HG02938 (cell line): ENCODE measurements at regions not wholly inside any gene's neighbourhood (a gene's known extent, or its start where the extent isn't known, plus 50 kb on each side); places are given as distances from the start of the nearest gene placed in this dataset.

Experiments used
- ATAC-seq: cut with Tn5 transposase; IDR thresholded peaks from one replicate; pipeline ENCODE4 v1.9.1; 2021; ENCODE audit warnings: mild to moderate bottlenecking, moderate library complexity; ENCODE audit not compliant: unreplicated experiment

DNA sequence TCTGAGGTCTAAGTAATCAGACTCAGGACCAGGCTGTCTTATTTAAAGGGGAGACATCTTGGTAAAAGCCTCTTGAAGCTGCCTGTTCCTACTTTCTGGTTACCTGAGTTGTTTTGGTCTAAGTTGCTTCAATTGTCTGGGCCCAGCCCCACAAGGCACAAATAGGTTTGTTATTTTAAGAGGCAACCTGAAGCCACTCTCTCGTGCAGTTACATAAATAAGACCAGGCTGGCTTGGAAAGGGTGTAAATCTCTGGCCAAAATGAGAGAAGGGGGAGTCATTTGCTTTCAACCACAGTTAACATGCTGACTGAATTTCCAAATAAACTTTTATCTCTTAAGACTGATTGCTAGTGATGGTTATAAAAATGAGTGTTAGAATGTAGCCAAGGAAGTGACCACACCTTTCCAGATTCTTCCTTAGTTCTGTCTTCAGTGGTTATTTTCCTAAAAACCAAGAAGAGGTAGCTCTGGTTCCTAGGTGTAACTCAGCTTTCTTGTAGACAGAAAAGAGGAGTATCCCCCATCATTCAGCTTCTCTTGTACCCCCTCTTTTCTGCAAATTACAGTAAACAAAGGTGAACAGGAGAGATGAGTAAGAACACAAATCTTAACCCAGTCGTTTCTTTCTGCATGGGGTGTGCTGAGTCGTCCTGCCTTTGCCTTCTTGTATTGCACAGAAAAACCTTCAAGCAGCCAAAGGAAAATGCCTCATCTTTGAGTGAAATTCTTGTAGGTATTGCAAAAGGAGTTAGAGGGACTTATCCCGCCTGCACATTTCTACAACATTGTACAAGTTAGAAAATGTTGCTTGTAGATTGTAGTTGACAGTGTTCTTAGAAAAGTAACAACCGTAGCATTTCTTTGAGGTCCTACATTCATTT lies 161.5 kb upstream of the NT5C1B start:
- ATAC-seq, result no peak

GRCh38 chr2:18749912-18750526 lies 160.7 kb upstream of the NT5C1B start:
- ATAC-seq, result no peak

GRCh38 chr2:18745431-18746272 lies 156.3 kb upstream of the NT5C1B start:
- ATAC-seq, result no peak

DNA sequence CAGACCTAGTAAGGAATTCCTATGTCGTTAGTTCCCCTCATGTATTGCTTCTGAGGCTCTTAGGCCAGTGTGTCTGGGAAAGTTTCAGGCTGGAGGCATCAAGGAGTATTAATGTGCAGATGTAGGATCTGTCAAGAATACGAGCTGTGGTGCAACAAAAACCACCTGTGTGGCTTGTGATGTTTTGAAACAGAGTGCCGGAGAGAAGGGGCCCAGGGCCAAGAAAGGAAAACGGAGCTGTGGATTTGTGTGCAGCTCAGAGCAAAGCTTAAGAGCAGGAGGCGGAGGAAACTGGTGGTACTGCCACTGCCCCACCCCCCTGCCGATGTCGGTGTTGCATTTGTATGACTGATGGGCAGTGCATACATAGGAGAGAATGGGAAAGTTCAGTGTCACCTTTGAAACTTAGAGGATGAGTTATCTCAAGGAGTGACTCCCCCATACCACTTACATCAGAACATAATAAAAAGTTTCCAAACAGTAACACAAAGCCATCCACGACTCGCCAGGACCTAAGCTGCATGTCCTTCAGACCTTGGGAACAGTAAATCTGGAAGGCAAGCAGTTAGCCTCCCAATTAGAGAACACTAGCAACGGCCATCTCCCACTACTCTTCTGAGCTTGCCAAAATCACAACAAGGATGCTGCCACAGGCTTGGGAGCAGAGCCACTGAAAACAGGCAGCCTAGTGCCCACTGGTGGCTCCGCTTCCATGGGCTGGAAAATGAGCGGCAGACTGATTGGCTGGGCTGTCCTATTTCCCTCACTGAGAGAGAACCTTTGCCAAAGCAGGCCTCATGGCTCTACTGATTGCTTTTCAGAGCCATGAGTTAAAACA lies 152.7 kb upstream of the NT5C1B start:
- no peak for ATAC-seq

DNA sequence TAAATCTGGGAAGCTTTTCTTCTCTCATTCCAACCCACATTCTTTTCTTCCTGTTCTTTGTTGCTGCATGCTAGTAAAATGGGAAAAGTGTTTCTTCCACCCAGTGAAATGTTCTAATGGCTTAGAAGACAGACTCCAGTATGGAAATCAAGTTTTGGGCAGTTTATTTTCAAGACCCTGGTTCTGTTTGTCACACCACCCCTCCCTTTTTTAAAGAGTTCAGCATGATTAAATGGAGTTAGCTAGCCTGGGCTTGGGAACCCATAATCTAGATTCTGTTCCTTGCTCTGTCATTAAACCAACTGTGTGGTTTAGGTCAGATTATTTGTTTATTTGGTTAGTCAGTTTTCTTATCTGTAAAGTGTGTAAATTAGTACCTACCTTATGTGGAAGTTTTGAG lies 151.8 kb upstream of the NT5C1B start:
- ATAC-seq, result no peak

DNA sequence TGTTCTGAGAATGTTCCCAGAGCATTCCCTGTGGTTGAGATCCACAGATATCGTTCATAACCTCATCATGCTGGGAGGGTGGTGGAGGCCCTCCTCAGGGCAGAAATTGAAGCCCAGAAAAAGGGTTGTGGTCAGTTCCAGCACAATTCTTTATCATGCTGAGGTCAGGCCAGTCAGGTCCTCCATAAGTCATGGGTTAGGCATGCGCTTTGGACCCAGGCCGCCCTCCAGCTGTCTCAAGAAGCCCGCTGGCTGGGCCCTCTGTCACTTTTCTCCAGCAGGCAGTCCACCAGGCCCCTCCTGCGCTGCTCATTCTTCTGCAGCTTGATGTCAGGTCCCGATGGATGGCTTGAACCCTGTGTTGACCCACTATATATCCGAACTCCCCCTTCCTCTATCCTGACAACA lies 151.1 kb upstream of the NT5C1B start:
- no peak for ATAC-seq

DNA sequence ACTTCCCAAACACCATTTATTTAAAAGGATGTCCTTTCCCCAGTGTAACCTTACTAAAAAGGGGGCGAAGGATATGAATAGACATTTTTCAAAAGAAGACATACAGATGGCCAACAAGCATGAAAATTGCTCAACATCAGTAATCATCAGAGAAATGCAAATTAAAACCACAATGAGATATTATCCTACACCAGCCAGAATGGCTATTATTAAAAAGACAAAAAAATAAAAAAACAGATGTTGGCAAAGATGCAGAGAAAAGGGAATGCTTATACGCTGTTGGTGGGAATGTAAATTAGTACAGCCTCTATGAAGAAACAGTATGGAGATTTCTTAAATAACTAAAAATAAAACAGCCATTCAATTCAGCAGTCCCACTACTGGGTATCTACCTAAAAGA lies 142.3 kb upstream of the NT5C1B start:
- no peak for ATAC-seq

DNA sequence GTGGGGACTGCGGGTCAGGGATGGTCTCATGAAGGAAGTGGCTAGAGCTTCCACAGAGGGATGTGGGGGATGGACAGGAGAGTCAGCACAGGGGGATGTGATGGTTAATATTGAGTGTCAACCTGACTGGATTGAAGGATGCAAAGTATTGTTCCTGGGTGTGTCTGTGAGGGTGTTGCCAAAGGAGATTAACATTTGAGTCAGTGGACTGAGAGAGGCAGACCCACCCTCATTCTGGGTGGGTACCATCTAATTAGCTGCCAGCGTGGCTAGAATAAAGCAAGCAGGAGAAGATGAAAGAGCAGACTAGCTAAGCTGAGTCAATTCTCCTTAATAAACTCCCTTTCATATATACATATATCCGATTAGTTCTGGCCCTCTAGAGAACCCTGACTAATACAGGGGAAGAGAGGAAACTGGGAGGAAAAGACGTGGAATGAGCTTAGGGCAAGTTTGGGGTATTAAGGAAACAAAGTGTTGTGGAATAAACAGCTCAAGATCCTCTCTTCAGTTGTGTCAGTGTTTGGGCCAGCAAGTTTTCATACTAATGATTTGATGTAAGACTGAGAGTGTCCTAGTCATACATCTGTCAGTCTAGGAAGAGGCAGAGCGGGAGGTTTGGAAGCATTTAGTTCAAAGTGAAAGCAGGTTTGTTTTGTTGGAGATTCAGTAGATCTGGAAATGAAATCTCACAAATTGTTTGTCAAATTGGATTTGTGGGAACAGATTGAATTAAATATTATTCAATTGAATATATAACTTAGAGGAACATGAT lies 135.2 kb upstream of the NT5C1B start:
- ATAC-seq, result no peak

GRCh38 chr2:18723219-18723618 lies 133.8 kb upstream of the NT5C1B start:
- ATAC-seq, result no peak

- no peak for ATAC-seq
Measured at GRCh38 chr2:18722101-18722500, 132.7 kb upstream of the NT5C1B start.

- ATAC-seq, result no peak
Measured at GRCh38 chr2:18721038-18721922, 131.9 kb upstream of the NT5C1B start.

DNA sequence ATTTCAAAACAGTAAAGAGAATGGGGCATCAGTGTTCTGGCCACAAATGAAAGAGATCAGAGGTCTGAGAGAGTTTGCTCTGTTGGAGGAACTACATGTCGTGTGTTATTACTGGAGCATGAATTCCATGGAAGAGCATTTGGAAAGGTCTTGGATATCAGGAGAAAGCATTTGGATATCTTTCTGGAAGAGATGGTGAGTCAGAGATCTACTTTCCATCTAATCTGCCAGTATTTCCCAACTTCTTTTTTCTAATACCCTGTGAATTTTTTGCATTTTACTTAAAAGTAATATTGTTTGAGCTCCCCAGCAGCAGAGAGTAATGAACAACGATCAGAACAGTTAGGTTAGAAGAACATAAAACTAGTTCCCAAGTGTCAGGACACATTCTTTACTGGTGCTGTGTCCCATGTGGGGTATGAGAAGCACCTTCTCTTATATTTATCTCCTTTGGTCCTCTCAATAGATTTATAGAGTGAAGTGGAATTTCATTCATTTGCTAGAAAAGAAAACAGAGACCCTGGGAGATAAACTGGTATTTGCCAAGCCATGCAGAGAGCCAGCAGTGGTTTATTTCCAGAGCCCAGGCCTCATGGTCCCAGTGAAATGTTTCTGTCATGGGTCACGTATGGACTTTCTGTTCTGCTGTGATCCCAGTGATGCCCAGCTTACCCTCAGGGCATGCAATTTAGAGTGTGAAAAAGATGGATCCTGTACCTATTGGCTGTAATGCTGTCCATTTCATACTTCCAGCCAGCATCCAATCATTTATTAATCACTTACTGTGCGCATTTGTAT lies 130.8 kb upstream of the NT5C1B start:
- no peak for ATAC-seq

GRCh38 chr2:18708203-18708715 lies 118.9 kb upstream of the NT5C1B start:
- ATAC-seq, result no peak

DNA sequence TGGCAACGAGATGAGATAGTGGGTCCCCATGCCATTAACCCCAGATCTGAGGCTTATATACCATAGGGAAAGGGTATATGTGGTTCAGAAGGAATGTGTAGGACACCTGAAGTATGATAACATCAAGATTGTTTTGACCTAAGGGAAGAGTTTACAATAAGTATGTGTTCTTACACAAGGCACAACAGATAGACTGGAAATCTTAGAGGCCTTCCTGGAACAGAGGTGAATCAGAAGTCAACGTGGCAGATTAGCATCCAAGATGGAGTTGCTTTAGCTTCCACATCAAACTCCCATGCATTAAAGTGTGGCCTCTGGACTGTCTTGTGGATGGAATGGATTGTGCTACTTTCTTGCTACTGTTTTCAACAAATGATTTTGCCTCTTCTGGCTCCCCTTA lies 116.6 kb upstream of the NT5C1B start:
- no peak for ATAC-seq

GRCh38 chr2:18704276-18704675 lies 114.9 kb upstream of the NT5C1B start:
- ATAC-seq, result no peak

- no peak for ATAC-seq
Measured at GRCh38 chr2:18703555-18703954, 114.2 kb upstream of the NT5C1B start.

GRCh38 chr2:18701981-18702380 lies 112.6 kb upstream of the NT5C1B start:
- ATAC-seq, result no peak

DNA sequence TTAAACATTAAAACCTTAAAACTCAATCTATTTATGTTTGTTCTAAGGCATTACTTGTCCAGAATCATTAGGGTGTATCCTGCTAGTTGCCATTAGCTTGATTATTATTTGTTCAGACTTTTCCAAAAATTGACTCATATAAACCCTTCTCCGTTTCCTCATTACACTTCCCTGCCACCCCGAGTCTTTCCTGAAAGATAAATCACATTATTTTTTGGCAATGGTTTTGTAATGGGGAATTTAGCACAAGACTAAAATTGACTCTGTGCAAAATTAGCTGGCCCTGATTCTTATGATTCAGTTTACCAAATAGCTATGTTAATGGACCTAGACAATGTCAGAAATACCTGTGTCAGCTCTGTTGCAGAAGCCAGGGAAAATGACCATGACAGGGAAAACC lies 112.2 kb upstream of the NT5C1B start:
- no peak for ATAC-seq
